ENCODE measurements at regions not wholly inside any gene's neighbourhood (a gene's known extent, or its start where the extent isn't known, plus 50 kb on each side); places are given as distances from the start of the nearest gene placed in this dataset.
"Not testable (repeated sequence)": the region's sequence is repeated elsewhere in the genome, so short reads cannot be mapped to it uniquely, and the experiment has no call there.

DNA sequence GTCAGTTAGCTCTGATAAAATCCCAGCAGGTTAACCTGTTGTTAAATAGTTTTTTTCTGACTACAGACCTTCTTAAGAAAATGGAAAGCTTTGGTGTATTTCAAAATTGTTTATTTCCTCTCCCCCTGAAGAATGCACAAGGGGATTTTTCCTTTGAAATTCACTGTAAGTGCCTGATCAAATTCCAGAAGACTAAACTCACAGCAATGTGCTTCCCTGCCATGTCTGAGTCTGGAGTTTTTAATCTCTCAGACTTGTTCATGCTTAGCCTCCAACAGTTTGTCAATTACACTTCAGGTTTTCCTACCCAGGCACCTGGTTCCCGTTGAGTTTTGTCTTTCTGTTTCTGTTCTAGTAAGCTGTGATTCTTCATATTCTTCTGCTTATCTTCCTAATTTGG, 961.6 kb upstream of the CDH18 start:
- DNase-seq: no peak
- TF ChIP-seq, protein P1, sequence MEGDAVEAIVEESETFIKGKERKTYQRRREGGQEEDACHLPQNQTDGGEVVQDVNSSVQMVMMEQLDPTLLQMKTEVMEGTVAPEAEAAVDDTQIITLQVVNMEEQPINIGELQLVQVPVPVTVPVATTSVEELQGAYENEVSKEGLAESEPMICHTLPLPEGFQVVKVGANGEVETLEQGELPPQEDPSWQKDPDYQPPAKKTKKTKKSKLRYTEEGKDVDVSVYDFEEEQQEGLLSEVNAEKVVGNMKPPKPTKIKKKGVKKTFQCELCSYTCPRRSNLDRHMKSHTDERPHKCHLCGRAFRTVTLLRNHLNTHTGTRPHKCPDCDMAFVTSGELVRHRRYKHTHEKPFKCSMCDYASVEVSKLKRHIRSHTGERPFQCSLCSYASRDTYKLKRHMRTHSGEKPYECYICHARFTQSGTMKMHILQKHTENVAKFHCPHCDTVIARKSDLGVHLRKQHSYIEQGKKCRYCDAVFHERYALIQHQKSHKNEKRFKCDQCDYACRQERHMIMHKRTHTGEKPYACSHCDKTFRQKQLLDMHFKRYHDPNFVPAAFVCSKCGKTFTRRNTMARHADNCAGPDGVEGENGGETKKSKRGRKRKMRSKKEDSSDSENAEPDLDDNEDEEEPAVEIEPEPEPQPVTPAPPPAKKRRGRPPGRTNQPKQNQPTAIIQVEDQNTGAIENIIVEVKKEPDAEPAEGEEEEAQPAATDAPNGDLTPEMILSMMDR (IDR thresholded peaks at IDR 0.05): no peak
- TF ChIP-seq EP300 (IDR thresholded peaks at IDR 0.05) (no peak), POLR2A (IDR thresholded peaks at IDR 0.05) (no peak), POLR2AphosphoS5 (IDR thresholded peaks at IDR 0.05) (no peak)
- 25 to 48% (median 40%) methylated on average over 1 of the region's 1 CpG for WGBS, 5 donors
- H3K27ac ChIP-seq: no peak overlapping the region
- H3K4me3 ChIP-seq: no peak overlapping the region
- H3K36me3 ChIP-seq: no peaks in the 10 kb centered on the region
- intact Hi-C loops (cut with DNase I; ENCODE audit: low total_unique reads): no loop called here
- peaks cover 0 to 8% (median 0%) of the 10 kb centered on the region in 4 donors for H3K9me3 ChIP-seq
- H3K27me3 ChIP-seq: no peaks in the 10 kb centered on the region
- no peaks in the 10 kb centered on the region for H3K4me1 ChIP-seq

DNA sequence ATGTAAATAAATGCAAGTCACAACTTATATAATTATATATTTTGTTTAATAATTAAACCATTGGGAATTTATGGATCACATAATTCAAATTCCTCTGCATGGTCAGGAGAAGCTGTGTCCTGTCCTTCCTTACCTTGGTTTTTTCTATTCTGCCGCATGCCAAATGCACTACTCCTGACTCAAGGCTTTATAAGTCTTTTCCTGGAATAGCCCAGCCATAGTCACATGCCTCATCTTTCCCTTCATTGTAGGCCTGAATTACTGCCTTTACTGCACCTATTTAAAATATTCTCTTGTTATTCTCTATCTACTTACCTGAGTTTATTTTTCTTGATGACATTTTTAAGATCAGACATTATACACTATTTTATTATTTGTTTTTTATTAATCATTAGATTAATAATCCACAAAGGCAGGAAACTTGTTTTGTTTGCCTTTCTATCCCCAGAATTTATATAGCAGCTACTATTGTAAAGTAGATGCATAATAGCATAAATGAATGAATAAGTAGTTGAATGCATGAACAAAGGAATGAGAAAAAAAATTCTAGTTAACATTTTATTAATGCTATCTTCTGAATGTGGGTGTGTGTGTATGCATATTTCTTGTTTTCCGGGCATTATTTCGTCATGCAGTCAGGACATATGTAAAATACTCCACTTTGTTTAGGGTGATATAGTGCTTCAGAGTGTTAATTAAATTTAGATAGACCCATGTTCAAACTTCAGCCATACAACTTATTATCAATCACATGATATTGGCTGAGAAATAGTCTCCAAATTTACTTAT, 955.4 kb upstream of the CDH18 start:
- intact Hi-C loops (cut with DNase I; ENCODE audit: low total_unique reads); H3K27me3 ChIP-seq; H3K36me3 ChIP-seq; H3K4me3 ChIP-seq; DNase-seq; H3K4me1 ChIP-seq; H3K27ac ChIP-seq; H3K9me3 ChIP-seq: not testable (repeated sequence)
- 73 to 87% (median 81%) methylated on average over 3 of the region's 3 CpGs for WGBS, 5 donors

DNA sequence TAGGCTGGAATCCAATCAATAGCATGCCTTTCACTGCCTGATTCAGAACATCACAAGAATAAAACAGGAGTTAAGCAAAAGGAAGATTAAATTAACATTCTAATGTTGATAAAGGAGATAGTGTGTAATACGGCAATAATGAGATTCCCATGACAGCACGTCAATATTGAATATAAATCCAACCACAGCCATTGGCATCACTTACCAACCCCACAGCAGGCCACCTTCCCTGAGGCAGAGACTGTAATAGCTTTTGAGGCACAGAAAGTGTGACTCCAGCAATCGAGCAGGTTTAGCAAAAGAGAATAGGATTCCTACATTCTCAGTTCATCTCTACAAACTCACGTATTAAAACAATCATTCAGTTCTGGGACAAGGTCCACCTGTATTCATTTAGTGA, 954.6 kb upstream of the CDH18 start:
- H3K36me3 ChIP-seq; DNase-seq; H3K4me3 ChIP-seq; H3K9me3 ChIP-seq; H3K4me1 ChIP-seq; H3K27me3 ChIP-seq; intact Hi-C loops (cut with DNase I; ENCODE audit: low total_unique reads); H3K27ac ChIP-seq: not testable (repeated sequence)
- 61 to 79% (median 74%) methylated on average over 4 of the region's 4 CpGs for WGBS, 5 donors

DNA sequence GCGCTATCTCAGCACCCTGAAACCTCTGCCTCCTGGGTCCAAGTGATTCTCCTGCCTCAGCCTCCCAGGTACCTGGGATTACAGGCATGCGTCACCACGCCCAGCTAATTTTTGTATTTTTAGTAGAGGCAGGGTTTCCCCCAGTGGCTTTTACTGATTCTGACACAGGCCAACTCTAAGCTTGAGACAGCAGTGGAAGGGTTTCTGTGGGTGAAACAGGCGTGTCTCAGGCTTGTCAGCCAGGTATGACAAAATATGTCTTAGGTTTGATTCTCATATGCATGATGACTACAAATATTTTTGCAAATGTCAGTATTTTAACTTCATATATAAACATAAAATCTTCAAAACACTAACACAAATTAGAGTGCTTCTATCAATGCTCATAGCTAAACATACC, 952.8 kb upstream of the CDH18 start:
- DNase-seq; H3K27me3 ChIP-seq; intact Hi-C loops (cut with DNase I; ENCODE audit: low total_unique reads); H3K4me3 ChIP-seq; H3K27ac ChIP-seq; H3K4me1 ChIP-seq; H3K9me3 ChIP-seq; H3K36me3 ChIP-seq: not testable (repeated sequence)
- WGBS, 5 donors: 63 to 78% (median 69%) methylated on average over 3 to 4 of the region's 4 CpGs

DNA sequence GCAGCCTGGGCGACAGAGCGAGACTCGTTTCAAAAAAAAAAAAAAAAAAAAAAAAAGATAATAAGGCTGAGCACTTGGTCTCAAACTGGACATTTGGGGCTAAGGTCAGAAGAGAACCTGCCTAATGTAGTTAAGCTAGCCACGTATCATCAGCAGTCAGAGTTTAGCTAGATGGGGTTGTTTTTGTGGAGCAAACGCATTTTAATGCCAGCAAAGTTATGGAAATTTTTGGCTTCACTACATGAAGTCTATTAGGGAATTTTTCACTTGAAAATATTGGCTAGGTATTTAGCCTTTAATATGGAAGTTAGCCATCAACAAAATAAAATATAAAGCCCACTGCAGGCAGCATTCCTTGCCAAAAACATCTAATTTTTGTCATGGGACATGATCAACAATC, 902.9 kb upstream of the CDH18 start:
- H3K9me3 ChIP-seq; H3K36me3 ChIP-seq; H3K27ac ChIP-seq; H3K4me1 ChIP-seq; intact Hi-C loops (cut with DNase I; ENCODE audit: low total_unique reads); H3K27me3 ChIP-seq; DNase-seq; H3K4me3 ChIP-seq: not testable (repeated sequence)
- WGBS, 5 donors: 85 to 93% (median 90%) methylated on average over 3 to 5 of the region's 5 CpGs

DNA sequence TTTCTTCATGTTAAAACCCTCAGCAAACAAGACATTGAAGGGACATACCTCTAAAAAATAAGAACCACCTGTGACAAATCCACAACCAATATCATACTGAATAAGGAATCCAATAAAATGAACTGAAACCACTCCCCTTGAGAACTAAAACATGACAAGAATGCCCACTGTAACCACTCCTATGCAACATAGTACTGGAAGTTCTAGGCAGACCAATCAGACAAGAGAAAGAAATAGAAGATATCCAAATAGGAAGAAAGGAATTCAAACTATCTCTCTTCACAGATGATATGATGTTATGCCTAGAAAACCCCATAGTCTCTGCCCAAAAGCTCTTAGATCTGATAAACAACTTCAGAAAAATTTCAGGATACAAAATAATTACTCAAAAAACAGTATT, 887.7 kb upstream of the CDH18 start:
- DNase-seq; H3K9me3 ChIP-seq; H3K27ac ChIP-seq; intact Hi-C loops (cut with DNase I; ENCODE audit: low total_unique reads); H3K4me1 ChIP-seq; H3K36me3 ChIP-seq; H3K27me3 ChIP-seq; H3K4me3 ChIP-seq: not testable (repeated sequence)

DNA sequence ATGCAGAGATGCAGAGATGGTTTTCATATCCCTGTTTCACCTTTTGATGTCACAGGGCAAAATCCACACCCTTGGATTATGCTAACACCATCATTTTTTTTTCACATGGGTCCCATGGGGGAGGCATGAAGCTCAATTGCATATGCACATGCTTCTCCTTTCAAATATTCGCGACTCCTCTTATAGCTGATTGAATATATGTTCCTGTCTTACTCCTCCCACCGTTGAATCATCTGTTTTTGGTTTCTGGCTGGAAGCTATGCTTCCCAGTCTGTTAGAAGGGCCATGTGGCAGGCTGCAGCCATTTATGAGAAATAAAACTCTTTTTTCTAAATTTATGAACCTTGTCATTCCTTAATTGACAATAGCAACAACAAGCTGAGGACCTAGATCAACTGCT, 877.9 kb upstream of the CDH18 start:
- H3K4me1 ChIP-seq; H3K9me3 ChIP-seq; H3K27ac ChIP-seq; DNase-seq; intact Hi-C loops (cut with DNase I; ENCODE audit: low total_unique reads); H3K4me3 ChIP-seq; H3K36me3 ChIP-seq; H3K27me3 ChIP-seq: not testable (repeated sequence)
- WGBS, 5 donors: 72 to 93% (median 76%) methylated on average over 3 of the region's 3 CpGs

Measured in stomach (tissue), 8 donors.